ENCODE measurements at regions not wholly inside any gene's neighbourhood (a gene's known extent, or its start where the extent isn't known, plus 50 kb on each side); places are given as distances from the start of the nearest gene placed in this dataset.

- H3K27ac Mint-ChIP-seq (ENCODE audit: unreplicated experiment) = no peak overlapping the region
- no TSS peak for BruUV-seq (replicated peaks)
- no peaks in the 10 kb centered on the region for H3K27me3 Mint-ChIP-seq (ENCODE audit: unreplicated experiment)
- no peak for TF ChIP-seq CTCF (IDR thresholded peaks at IDR 0.05; ENCODE audit: unreplicated experiment)
- CTCF ChIA-PET = no interaction called here
- no peaks in the 10 kb centered on the region for H3K4me1 Mint-ChIP-seq (ENCODE audit: low read depth, unreplicated experiment)
- intact Hi-C loops (cut with micrococcal nuclease; ENCODE audit: unreplicated experiment) = loop anchor here (10.0 kb wide), 1 partner anchor 57 kb away; no protein-coding TSS in a partner anchor
- DNase-seq = no peak
- H3K36me3 Mint-ChIP-seq (ENCODE audit: insufficient read depth, unreplicated experiment) = no peaks in the 10 kb centered on the region
- H3K9me3 Mint-ChIP-seq (ENCODE audit: low read depth, unreplicated experiment) = peaks cover 3% of the 10 kb centered on the region
- H3K4me3 Mint-ChIP-seq (ENCODE audit: low read depth, unreplicated experiment) = no peak overlapping the region
Observed at GRCh38 chrX:112947981-112948615, 107.5 kb upstream of the AMOT start.

DNA sequence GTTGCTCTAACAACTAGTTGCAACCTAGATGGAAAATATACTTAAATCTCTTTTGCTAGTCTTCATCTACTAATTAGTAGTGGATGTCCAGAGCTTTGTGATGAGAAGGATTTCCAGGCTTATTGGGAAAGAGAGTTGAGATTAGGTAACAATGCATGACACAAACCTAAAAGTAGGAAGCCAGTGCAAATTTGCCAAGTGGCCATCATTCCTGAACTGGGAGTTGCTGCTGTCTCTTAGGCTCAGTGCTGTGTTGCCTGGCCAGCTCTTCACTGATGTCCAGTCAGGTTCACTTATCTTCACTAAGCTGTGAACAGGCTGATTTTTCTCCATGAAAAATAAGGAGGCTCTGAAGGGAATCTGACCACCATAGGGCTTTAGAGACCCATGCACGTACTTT lies 105.6 kb upstream of the AMOT start:
- Mint-ChIP-seq H3K4me1 (ENCODE audit: low read depth, unreplicated experiment) (no peaks in the 10 kb centered on the region), H3K9me3 (ENCODE audit: low read depth, unreplicated experiment) (peaks cover 3% of the 10 kb centered on the region), H3K27me3 (ENCODE audit: unreplicated experiment) (no peaks in the 10 kb centered on the region), H3K4me3 (ENCODE audit: low read depth, unreplicated experiment) (no peak overlapping the region), H3K36me3 (ENCODE audit: insufficient read depth, unreplicated experiment) (no peaks in the 10 kb centered on the region), H3K27ac (ENCODE audit: unreplicated experiment) (no peak overlapping the region)
- CTCF ChIA-PET = no interaction called here
- no TSS peak for BruUV-seq (replicated peaks)
- TF ChIP-seq CTCF (IDR thresholded peaks at IDR 0.05; ENCODE audit: unreplicated experiment) = no peak
- no peak for DNase-seq
- intact Hi-C loops (cut with micrococcal nuclease; ENCODE audit: unreplicated experiment) = loop anchor here (10.0 kb wide), 1 partner anchor 59 kb away; no protein-coding TSS in a partner anchor

DNA sequence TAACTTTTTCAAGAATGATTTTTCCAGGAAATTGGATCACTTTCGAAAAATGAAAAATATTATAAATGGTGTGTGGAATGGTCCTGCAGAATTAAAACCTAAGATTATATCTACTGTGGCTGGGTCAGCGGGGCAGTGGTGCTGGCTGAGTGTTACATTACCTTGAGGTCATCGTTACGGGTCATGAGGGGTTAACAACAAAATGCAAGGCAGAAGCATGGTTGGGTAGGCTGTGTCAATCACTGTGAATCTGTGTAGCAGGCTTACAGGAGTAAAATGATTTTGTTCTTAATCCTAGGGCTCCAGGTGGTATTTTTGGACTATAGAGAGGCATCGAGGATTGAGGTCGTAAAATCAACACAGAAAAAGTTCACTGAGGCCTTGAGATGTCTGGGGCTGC lies 105.2 kb upstream of the AMOT start:
- no peaks in the 10 kb centered on the region for H3K4me1 Mint-ChIP-seq (ENCODE audit: low read depth, unreplicated experiment)
- no peak for DNase-seq
- no peak overlapping the region for H3K27ac Mint-ChIP-seq (ENCODE audit: unreplicated experiment)
- H3K4me3 Mint-ChIP-seq (ENCODE audit: low read depth, unreplicated experiment) = no peak overlapping the region
- H3K9me3 Mint-ChIP-seq (ENCODE audit: low read depth, unreplicated experiment) = peaks cover 3% of the 10 kb centered on the region
- no peak for TF ChIP-seq CTCF (IDR thresholded peaks at IDR 0.05; ENCODE audit: unreplicated experiment)
- no TSS peak for BruUV-seq (replicated peaks)
- intact Hi-C loops (cut with micrococcal nuclease; ENCODE audit: unreplicated experiment) = loop anchor here (10.0 kb wide), 1 partner anchor 59 kb away; no protein-coding TSS in a partner anchor
- no peaks in the 10 kb centered on the region for H3K27me3 Mint-ChIP-seq (ENCODE audit: unreplicated experiment)
- no peaks in the 10 kb centered on the region for H3K36me3 Mint-ChIP-seq (ENCODE audit: insufficient read depth, unreplicated experiment)
- CTCF ChIA-PET = no interaction called here

GRCh38 chrX:112941209-112941837 lies 100.7 kb upstream of the AMOT start:
- intact Hi-C loops (cut with micrococcal nuclease; ENCODE audit: unreplicated experiment) = loop anchor here (2.0 to 10.0 kb wide), 2 partner anchors 63 to 183 kb away; no protein-coding TSS in a partner anchor
- Mint-ChIP-seq H3K4me1 (ENCODE audit: low read depth, unreplicated experiment) (no peaks in the 10 kb centered on the region), H3K27ac (ENCODE audit: unreplicated experiment) (no peak overlapping the region), H3K4me3 (ENCODE audit: low read depth, unreplicated experiment) (no peak overlapping the region), H3K27me3 (ENCODE audit: unreplicated experiment) (no peaks in the 10 kb centered on the region), H3K36me3 (ENCODE audit: insufficient read depth, unreplicated experiment) (no peaks in the 10 kb centered on the region), H3K9me3 (ENCODE audit: low read depth, unreplicated experiment) (peaks cover 3% of the 10 kb centered on the region)
- no TSS peak for BruUV-seq (replicated peaks)
- TF ChIP-seq CTCF (IDR thresholded peaks at IDR 0.05; ENCODE audit: unreplicated experiment) = no peak
- DNase-seq = peak; percentile 28
- CTCF ChIA-PET = interaction anchor here (0.5 kb wide), 1 partner anchor 639 kb away, joined by 5 read pairs; no protein-coding TSS in a partner anchor

Data from Calu3 (cell line).